Astrocyte (in vitro differentiated cells and primary cell): ENCODE measurements at regions not wholly inside any gene's neighbourhood (a gene's known extent, or its start where the extent isn't known, plus 50 kb on each side); places are given as distances from the start of the nearest gene placed in this dataset.

Experiments used
- DNase-seq: peaks from one replicate; pipeline ENCODE4 v3.0.0-alpha.2; 2010; ENCODE audit warnings: low read depth
- FAIRE-seq: peaks from 2 replicates; lab custom pipeline; 2011; peaks lifted over from hg19 to GRCh38; lab: Jason Lieb, UNC
- H2AFZ ChIP-seq: 2 replicates; pipeline ENCODE4 v1.6.0; 2012; ENCODE audit warnings: low read depth, low read length, inconsistent platforms
- H3K27ac ChIP-seq: 2 replicates; pipeline ENCODE4 v1.5.1; 2011; ENCODE audit warnings: low read depth, low read length, inconsistent platforms
- H3K27me3 ChIP-seq: 2 replicates; pipeline ENCODE4 v1.6.0; 2011; ENCODE audit warnings: low read length, inconsistent platforms; ENCODE audit not compliant: insufficient read depth
- H3K36me3 ChIP-seq: 2 replicates; pipeline ENCODE4 v1.5.1; 2011; ENCODE audit warnings: low read length, inconsistent platforms; ENCODE audit not compliant: insufficient read depth
- H3K4me1 ChIP-seq: 2 replicates; pipeline ENCODE4 v1.5.1; 2011; ENCODE audit warnings: low read length, inconsistent platforms; ENCODE audit not compliant: insufficient read depth
- H3K4me2 ChIP-seq: 2 replicates; pipeline ENCODE4 v1.6.0; 2012; ENCODE audit warnings: low read length, inconsistent platforms
- H3K4me3 ChIP-seq: 2 replicates; pipeline ENCODE4 v1.5.1; 2011; ENCODE audit warnings: low read depth, mild to moderate bottlenecking, low read length, inconsistent platforms; ENCODE audit not compliant: insufficient read depth
- H3K79me2 ChIP-seq: 2 replicates; pipeline ENCODE4 v1.6.0; 2012; ENCODE audit warnings: mild to moderate bottlenecking, low read length, inconsistent platforms; ENCODE audit not compliant: insufficient read depth
- H3K9ac ChIP-seq: 2 replicates; pipeline ENCODE4 v1.6.0; 2012; ENCODE audit warnings: mild to moderate bottlenecking, low read length, inconsistent platforms
- H3K9me3 ChIP-seq: 2 replicates; pipeline ENCODE4 v1.5.1; 2012; ENCODE audit warnings: low read depth, mild to moderate bottlenecking, low read length, inconsistent platforms; ENCODE audit not compliant: insufficient read depth
- H4K20me1 ChIP-seq: 2 replicates; pipeline ENCODE4 v1.6.0; 2012; ENCODE audit warnings: low read length, inconsistent platforms; ENCODE audit not compliant: insufficient read depth
- H3K27ac Mint-ChIP-seq: one replicate; pipeline ENCODE4 v1.8.0; 2021; ENCODE audit warnings: mild to moderate bottlenecking, mixed read lengths; ENCODE audit not compliant: unreplicated experiment
- H3K27me3 Mint-ChIP-seq: one replicate; pipeline ENCODE4 v1.8.0; 2021; ENCODE audit warnings: low read depth, mixed read lengths; ENCODE audit not compliant: unreplicated experiment
- H3K36me3 Mint-ChIP-seq: one replicate; pipeline ENCODE4 v1.8.0; 2021; ENCODE audit warnings: low read depth, mixed read lengths; ENCODE audit not compliant: unreplicated experiment
- H3K4me1 Mint-ChIP-seq: one replicate; pipeline ENCODE4 v1.8.0; 2021; ENCODE audit warnings: low read depth, mixed read lengths; ENCODE audit not compliant: unreplicated experiment
- H3K4me3 Mint-ChIP-seq: one replicate; pipeline ENCODE4 v1.8.0; 2021; ENCODE audit warnings: mild to moderate bottlenecking, moderate library complexity, mixed read lengths; ENCODE audit not compliant: unreplicated experiment
- H3K9me3 Mint-ChIP-seq: one replicate; pipeline ENCODE4 v1.8.0; 2021; ENCODE audit warnings: mild to moderate bottlenecking, mixed read lengths; ENCODE audit not compliant: unreplicated experiment
- EZH2 ChIP-seq: IDR thresholded peaks from 2 replicates; pipeline ENCODE4 v1.6.1; 2012; ENCODE audit warnings: mild to moderate bottlenecking, low read length, inconsistent platforms; ENCODE audit not compliant: insufficient read depth
- TF ChIP-seq, protein P1 (sequence below): IDR thresholded peaks from 2 replicates; pipeline ENCODE4 v1.5.1; 2011; ENCODE audit warnings: low read depth, mild to moderate bottlenecking, inconsistent platforms, low read length, moderate library complexity; ENCODE audit not compliant: insufficient read depth

DNA sequence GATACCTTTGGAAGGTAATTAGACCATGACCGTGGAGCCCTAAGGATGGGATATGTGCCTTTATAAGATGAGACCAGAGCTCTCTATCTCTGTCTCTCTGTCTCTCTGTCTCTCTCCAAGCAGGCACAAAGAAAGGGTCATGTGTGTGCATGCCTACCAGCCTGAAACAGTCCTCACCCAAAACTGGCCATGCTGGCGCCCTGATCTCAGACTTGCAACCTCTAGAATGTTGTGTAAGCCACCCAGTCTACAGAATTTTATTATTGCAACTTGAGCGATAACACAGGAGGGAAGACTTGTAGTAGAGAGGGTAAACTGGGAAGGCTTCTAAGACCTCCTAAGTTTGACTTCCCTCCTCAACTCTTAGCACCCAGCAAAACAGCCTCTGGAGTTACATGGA lies 124.1 kb upstream of the SERTAD2 start:
- no peak for FAIRE-seq

DNA sequence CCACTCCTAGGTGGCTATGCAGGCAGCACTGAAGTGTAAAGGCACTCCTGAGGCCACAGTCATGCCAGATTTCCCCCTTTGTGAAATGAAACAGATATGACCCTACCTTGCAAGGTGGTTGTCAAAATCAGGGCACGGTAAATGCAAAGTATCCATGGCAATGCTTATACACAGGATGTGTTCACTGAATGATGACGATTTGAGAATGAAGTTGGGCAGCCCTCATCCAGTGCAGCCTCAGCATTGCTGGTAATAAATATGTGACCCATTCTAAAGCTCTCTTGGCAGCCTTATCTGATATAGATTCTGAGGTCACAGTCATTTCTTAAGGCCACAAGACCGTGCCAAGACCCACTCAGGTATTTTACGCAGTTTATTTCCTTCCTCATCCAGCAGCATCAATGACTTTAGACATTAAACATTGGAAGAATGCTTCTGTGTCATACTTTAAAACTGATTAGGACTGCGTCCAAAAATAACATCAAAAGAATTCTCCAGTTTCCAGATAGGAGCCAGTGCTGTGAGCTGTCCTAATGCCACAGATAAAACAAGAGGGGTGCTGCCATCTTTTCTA lies 125.5 kb upstream of the SERTAD2 start:
- Histone ChIP-seq H3K27ac (peak overlapping the region; percentile 50), H4K20me1 (no peaks in the 10 kb centered on the region), H3K4me2 (peak overlapping the region; percentile 56)

More for the DNA sequence above, 124.1 kb upstream of the SERTAD2 start:
- Histone ChIP-seq H3K27me3 (no peaks in the 10 kb centered on the region), H3K27ac (no peak overlapping the region), H3K4me3 (no peak overlapping the region), H3K4me1 (peaks cover 30% of the 10 kb centered on the region), H3K79me2 (no peaks in the 10 kb centered on the region), H4K20me1 (no peaks in the 10 kb centered on the region), H2AFZ (no peak overlapping the region), H3K9me3 (peaks cover 4% of the 10 kb centered on the region), H3K9ac (no peak overlapping the region), H3K4me2 (no peak overlapping the region), H3K36me3 (no peaks in the 10 kb centered on the region)
- Mint-ChIP-seq H3K27ac (no peak overlapping the region), H3K4me3 (no peak overlapping the region), H3K9me3 (peaks cover 17% of the 10 kb centered on the region), H3K36me3 (no peaks in the 10 kb centered on the region), H3K27me3 (no peaks in the 10 kb centered on the region), H3K4me1 (peaks cover 10% of the 10 kb centered on the region)
- DNase-seq = no peak
- TF ChIP-seq, protein P1, sequence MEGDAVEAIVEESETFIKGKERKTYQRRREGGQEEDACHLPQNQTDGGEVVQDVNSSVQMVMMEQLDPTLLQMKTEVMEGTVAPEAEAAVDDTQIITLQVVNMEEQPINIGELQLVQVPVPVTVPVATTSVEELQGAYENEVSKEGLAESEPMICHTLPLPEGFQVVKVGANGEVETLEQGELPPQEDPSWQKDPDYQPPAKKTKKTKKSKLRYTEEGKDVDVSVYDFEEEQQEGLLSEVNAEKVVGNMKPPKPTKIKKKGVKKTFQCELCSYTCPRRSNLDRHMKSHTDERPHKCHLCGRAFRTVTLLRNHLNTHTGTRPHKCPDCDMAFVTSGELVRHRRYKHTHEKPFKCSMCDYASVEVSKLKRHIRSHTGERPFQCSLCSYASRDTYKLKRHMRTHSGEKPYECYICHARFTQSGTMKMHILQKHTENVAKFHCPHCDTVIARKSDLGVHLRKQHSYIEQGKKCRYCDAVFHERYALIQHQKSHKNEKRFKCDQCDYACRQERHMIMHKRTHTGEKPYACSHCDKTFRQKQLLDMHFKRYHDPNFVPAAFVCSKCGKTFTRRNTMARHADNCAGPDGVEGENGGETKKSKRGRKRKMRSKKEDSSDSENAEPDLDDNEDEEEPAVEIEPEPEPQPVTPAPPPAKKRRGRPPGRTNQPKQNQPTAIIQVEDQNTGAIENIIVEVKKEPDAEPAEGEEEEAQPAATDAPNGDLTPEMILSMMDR = no peak
- TF ChIP-seq EZH2 = no peak

GRCh38 chr2:64780041-64780440 lies 126.3 kb upstream of the SERTAD2 start:
- TF ChIP-seq, protein P1 = no peak
- TF ChIP-seq EZH2 = no peak
- Mint-ChIP-seq H3K27ac (no peak overlapping the region), H3K36me3 (no peaks in the 10 kb centered on the region), H3K27me3 (peaks cover 6% of the 10 kb centered on the region), H3K9me3 (peaks cover 10% of the 10 kb centered on the region), H3K4me1 (peaks cover 10% of the 10 kb centered on the region), H3K4me3 (no peak overlapping the region)
- Histone ChIP-seq H3K79me2 (no peaks in the 10 kb centered on the region), H3K9ac (no peak overlapping the region), H3K4me2 (peak overlapping the region; percentile 56), H3K27ac (peak overlapping the region; percentile 48), H3K4me3 (no peak overlapping the region), H2AFZ (no peak overlapping the region), H3K36me3 (no peaks in the 10 kb centered on the region), H3K9me3 (peaks cover 4% of the 10 kb centered on the region), H3K27me3 (no peaks in the 10 kb centered on the region), H4K20me1 (no peaks in the 10 kb centered on the region), H3K4me1 (peaks cover 30% of the 10 kb centered on the region)
- DNase-seq (peak; percentile 40), FAIRE-seq (no peak)

More for the DNA sequence above, 125.5 kb upstream of the SERTAD2 start:
- H3K4me3 Mint-ChIP-seq = no peak overlapping the region
- Histone ChIP-seq H2AFZ (no peak overlapping the region), H3K4me3 (no peak overlapping the region), H3K9me3 (peaks cover 4% of the 10 kb centered on the region), H3K4me1 (peaks cover 30% of the 10 kb centered on the region), H3K27me3 (no peaks in the 10 kb centered on the region), H3K9ac (no peak overlapping the region), H3K79me2 (no peaks in the 10 kb centered on the region), H3K36me3 (no peaks in the 10 kb centered on the region)
- no peak overlapping the region for H3K27ac Mint-ChIP-seq
- H3K9me3 Mint-ChIP-seq = peaks cover 16% of the 10 kb centered on the region
- TF ChIP-seq, protein P1 = no peak
- no peak for TF ChIP-seq EZH2
- DNase-seq = peak; percentile 98
- peaks cover 10% of the 10 kb centered on the region for H3K4me1 Mint-ChIP-seq
- FAIRE-seq = peak; percentile 91
- H3K27me3 Mint-ChIP-seq = peaks cover 6% of the 10 kb centered on the region
- no peaks in the 10 kb centered on the region for H3K36me3 Mint-ChIP-seq
